Muscle layer of duodenum (tissue), 2 donors: ENCODE measurements at regions not wholly inside any gene's neighbourhood (a gene's known extent, or its start where the extent isn't known, plus 50 kb on each side); places are given as distances from the start of the nearest gene placed in this dataset.

Source experiments
- H3K27ac ChIP-seq: one replicate; pipeline ENCODE4 v1.7.0; 2013; ENCODE audit warnings: mild to moderate bottlenecking, low read length
- H3K27me3 ChIP-seq: one replicate; pipeline ENCODE4 v1.7.0; 2013; ENCODE audit warnings: low read depth, mild to moderate bottlenecking, control low read depth, low read length
- H3K36me3 ChIP-seq, 2 donors: one replicate each; pipeline ENCODE4 v1.7.0; 2013; ENCODE audit warnings: low read length in 2 of 2, control low read depth in 1 of 2, mild to moderate bottlenecking in 1 of 2; ENCODE audit not compliant: insufficient read depth in 2 of 2, control insufficient read depth in 1 of 2
- H3K4me1 ChIP-seq, 2 donors: one replicate each; pipeline ENCODE4 v1.7.0; 2013; ENCODE audit warnings: low read length in 2 of 2, mild to moderate bottlenecking in 2 of 2, control low read depth in 1 of 2, moderate library complexity in 1 of 2; ENCODE audit not compliant: insufficient read depth in 2 of 2, control insufficient read depth in 1 of 2
- H3K4me3 ChIP-seq, 2 donors: one replicate each; pipeline ENCODE4 v1.7.0; 2013; ENCODE audit warnings: low read length in 2 of 2, low read depth in 1 of 2, mild to moderate bottlenecking in 1 of 2
- H3K9me3 ChIP-seq, 2 donors: one replicate each; pipeline ENCODE4 v1.7.0; 2013; ENCODE audit warnings: low read length in 2 of 2, control low read depth in 1 of 2, mild to moderate bottlenecking in 1 of 2; ENCODE audit not compliant: control insufficient read depth in 1 of 2
- donor health status: healthy.

GRCh38 chr14:61226015-61226654 lies 55.0 kb downstream of the TMEM30B start:
- Histone ChIP-seq H3K4me1 (no peaks in the 10 kb centered on the region), H3K36me3 (no peaks in the 10 kb centered on the region), H3K27me3 (no peaks in the 10 kb centered on the region), H3K27ac (no peak overlapping the region), H3K4me3 (no peak overlapping the region), H3K9me3 (no peaks in the 10 kb centered on the region)

GRCh38 chr14:61225344-61225743 lies 55.8 kb downstream of the TMEM30B start:
- Histone ChIP-seq H3K27ac (no peak overlapping the region), H3K27me3 (no peaks in the 10 kb centered on the region), H3K36me3 (no peaks in the 10 kb centered on the region), H3K9me3 (no peaks in the 10 kb centered on the region), H3K4me3 (no peak overlapping the region), H3K4me1 (no peaks in the 10 kb centered on the region)

DNA sequence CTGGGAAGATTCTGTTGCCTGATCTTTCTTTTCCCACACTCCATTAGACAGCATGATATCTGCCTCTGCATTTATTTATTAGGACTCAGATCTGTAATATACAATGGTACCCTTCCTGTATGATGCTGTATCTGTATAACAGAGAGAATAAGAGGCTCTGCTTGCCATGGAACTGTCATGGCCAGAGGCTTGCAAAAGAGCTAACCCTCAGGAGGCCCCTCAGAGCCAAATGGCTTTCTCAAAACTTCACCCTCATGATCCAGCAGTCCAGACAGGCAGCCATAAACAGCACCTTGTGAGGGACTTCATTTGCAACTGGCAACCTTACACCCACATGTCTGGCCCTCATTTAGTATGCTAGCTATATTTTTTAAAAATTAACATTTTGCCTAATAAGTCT lies 57.6 kb downstream of the TMEM30B start:
- no peaks in the 10 kb centered on the region for H3K36me3 ChIP-seq
- H3K4me1 ChIP-seq, result no peaks in the 10 kb centered on the region
- H3K9me3 ChIP-seq, result no peaks in the 10 kb centered on the region
- no peak overlapping the region for H3K27ac ChIP-seq
- H3K27me3 ChIP-seq, result no peaks in the 10 kb centered on the region
- no peak overlapping the region for H3K4me3 ChIP-seq

DNA sequence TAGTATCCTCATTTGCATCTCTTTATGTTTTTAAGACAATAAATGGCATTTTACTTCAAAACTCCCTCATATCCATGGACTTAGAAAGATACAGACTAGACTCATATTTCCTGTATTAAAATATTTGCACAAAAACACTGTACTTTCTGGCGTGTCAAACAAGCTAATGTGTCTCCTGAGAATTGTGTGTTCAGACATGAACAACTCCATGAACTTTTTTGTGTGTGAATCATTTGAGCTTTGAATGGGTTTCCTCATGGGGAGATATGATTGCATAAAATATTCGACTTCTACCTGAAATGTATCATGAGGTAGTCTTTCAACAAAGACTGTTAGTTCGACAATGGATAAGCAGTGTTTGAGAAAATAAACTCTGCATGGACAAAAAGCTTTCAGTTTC lies 58.8 kb downstream of the TMEM30B start:
- Histone ChIP-seq H3K36me3 (no peaks in the 10 kb centered on the region), H3K4me1 (no peaks in the 10 kb centered on the region), H3K9me3 (no peaks in the 10 kb centered on the region), H3K27ac (no peak overlapping the region), H3K4me3 (no peak overlapping the region), H3K27me3 (no peaks in the 10 kb centered on the region)

GRCh38 chr14:61221906-61222305 lies 59.2 kb downstream of the TMEM30B start:
- Histone ChIP-seq H3K36me3 (no peaks in the 10 kb centered on the region), H3K27me3 (no peaks in the 10 kb centered on the region), H3K9me3 (no peaks in the 10 kb centered on the region), H3K4me1 (no peaks in the 10 kb centered on the region), H3K4me3 (no peak overlapping the region), H3K27ac (no peak overlapping the region)

DNA sequence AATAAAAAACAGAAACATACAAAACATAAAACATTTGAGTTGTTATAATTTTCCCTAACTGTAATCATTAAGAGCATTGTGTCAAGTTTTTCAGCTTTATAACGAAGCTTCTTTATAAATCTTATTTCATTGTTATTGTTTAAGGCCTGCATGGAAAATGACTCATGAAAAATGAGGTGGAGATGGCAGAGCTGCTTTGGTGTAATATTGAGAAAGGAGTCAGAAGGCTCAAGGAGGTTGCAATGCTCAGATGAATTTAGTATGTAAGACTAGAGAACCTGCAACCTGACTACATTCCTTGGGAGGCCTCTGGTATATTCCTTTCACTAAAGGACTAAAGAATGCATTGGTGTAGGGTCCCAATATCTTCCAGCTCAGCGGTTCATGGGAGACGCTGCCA lies 61.5 kb downstream of the TMEM30B start:
- no peaks in the 10 kb centered on the region for H3K9me3 ChIP-seq
- no peaks in the 10 kb centered on the region for H3K36me3 ChIP-seq
- H3K4me1 ChIP-seq, result no peaks in the 10 kb centered on the region
- H3K27ac ChIP-seq, result no peak overlapping the region
- no peak overlapping the region for H3K4me3 ChIP-seq
- no peaks in the 10 kb centered on the region for H3K27me3 ChIP-seq

GRCh38 chr14:61219256-61219655 lies 61.9 kb downstream of the TMEM30B start:
- no peak overlapping the region for H3K4me3 ChIP-seq
- H3K27me3 ChIP-seq, result no peaks in the 10 kb centered on the region

DNA sequence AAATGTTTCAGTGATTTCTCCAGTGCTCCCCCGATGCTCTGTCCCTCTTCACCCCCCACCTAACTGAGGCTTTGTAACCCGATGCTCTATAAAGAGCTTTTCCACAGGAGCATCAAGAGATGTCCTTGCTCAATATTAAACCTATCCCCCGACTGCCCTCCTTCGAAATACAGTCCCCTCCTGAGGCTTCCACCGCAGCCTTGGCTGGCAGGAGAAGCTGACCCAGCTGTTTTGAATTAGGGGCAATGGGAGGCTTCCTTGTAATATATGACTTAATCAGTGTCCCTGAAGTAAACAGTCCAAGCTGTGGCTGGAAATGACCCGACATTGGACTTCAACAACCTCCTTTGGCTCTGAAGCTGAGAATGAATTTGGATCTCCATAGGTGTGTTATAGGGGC lies 62.4 kb downstream of the TMEM30B start:
- H3K36me3 ChIP-seq, result no peaks in the 10 kb centered on the region
- H3K27ac ChIP-seq, result no peak overlapping the region
- no peak overlapping the region for H3K4me3 ChIP-seq
- H3K27me3 ChIP-seq, result no peaks in the 10 kb centered on the region
- no peaks in the 10 kb centered on the region for H3K9me3 ChIP-seq
- H3K4me1 ChIP-seq, result no peaks in the 10 kb centered on the region

More at GRCh38 chr14:61219256-61219655, 61.9 kb downstream of the TMEM30B start:
- no peak overlapping the region for H3K27ac ChIP-seq
- no peaks in the 10 kb centered on the region for H3K9me3 ChIP-seq
- no peaks in the 10 kb centered on the region for H3K4me1 ChIP-seq
- H3K36me3 ChIP-seq, result no peaks in the 10 kb centered on the region

GRCh38 chr14:61218157-61218556 lies 63.0 kb downstream of the TMEM30B start:
- H3K27ac ChIP-seq, result no peak overlapping the region

DNA sequence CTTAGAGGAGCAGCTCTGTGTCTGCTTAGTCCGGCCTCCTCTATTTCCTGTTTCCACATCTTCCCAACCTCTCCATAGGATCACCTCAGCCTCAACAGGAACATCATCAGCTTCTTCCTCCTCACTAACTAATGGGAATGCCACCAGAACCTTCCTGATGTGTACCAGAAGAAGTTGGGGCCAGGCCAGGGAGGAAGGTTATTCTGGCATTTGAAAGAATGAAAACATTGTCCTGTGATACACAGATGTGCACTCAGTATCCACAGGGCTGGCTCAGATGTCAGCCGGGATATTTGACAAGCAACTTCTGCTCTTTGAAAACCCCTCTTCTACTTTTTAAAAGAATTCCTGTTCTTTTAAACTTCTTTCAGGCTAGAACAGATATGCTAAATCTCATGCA lies 63.6 kb downstream of the TMEM30B start:
- no peaks in the 10 kb centered on the region for H3K27me3 ChIP-seq
- no peak overlapping the region for H3K27ac ChIP-seq
- no peaks in the 10 kb centered on the region for H3K36me3 ChIP-seq
- no peaks in the 10 kb centered on the region for H3K4me1 ChIP-seq
- H3K9me3 ChIP-seq, result no peaks in the 10 kb centered on the region
- H3K4me3 ChIP-seq, result no peak overlapping the region

More at GRCh38 chr14:61218157-61218556, 63.0 kb downstream of the TMEM30B start:
- Histone ChIP-seq H3K9me3 (no peaks in the 10 kb centered on the region), H3K27me3 (no peaks in the 10 kb centered on the region), H3K4me3 (no peak overlapping the region), H3K36me3 (no peaks in the 10 kb centered on the region), H3K4me1 (no peaks in the 10 kb centered on the region)

GRCh38 chr14:61215222-61216020 lies 65.7 kb downstream of the TMEM30B start:
- Histone ChIP-seq H3K27me3 (no peaks in the 10 kb centered on the region), H3K36me3 (no peaks in the 10 kb centered on the region), H3K27ac (no peak overlapping the region), H3K4me3 (no peak overlapping the region), H3K9me3 (no peaks in the 10 kb centered on the region), H3K4me1 (no peaks in the 10 kb centered on the region)
